Spleen (tissue), 11 donors: ENCODE measurements at regions not wholly inside any gene's neighbourhood (a gene's known extent, or its start where the extent isn't known, plus 50 kb on each side); places are given as distances from the start of the nearest gene placed in this dataset.
A peak's percentile ranks its signal among the peaks of the same experiment; 100 is the strongest.

ENCODE experiments used
- DNase-seq: peaks from one replicate; pipeline ENCODE4 v3.0.0-alpha.2; 2020
- H3K27ac ChIP-seq, 8 donors: fragments of 200-600 bp; sonication (generic) in 7 of 8; 1 replicate in 4 of 8; 2 replicates in 4 of 8; pipeline versions ENCODE4 v1.5.0 to v1.8.0; 2016 to 2021; ENCODE audit warnings: inconsistent platforms in 4 of 8, mild to moderate bottlenecking in 4 of 8, moderate library complexity in 1 of 8
- H3K27me3 ChIP-seq, 7 donors: fragments of 200-600 bp; sonication (generic) in 6 of 7; replicated peaks in 1 of 7; 1 replicate in 4 of 7; 2 replicates in 3 of 7; pipeline versions ENCODE4 v1.5.0 to v1.8.0; 2016 to 2021; ENCODE audit warnings: inconsistent platforms in 3 of 7, mild to moderate bottlenecking in 1 of 7
- H3K36me3 ChIP-seq, 6 donors: fragments of 200-600 bp; sonication (generic) in 5 of 6; 1 replicate in 4 of 6; 2 replicates in 2 of 6; pipeline versions ENCODE4 v1.5.0 to v1.8.0; 2016 to 2021; ENCODE audit warnings: inconsistent platforms in 2 of 6
- H3K4me1 ChIP-seq, 6 donors: fragments of 200-600 bp; sonication (generic) in 5 of 6; 1 replicate in 3 of 6; 2 replicates in 3 of 6; pipeline versions ENCODE4 v1.5.0 to v1.8.0; 2016 to 2021; ENCODE audit warnings: inconsistent platforms in 3 of 6
- H3K4me3 ChIP-seq, 8 donors: fragments of 200-600 bp; sonication (generic) in 7 of 8; 1 replicate in 4 of 8; 2 replicates in 4 of 8; pipeline versions ENCODE4 v1.5.0 to v1.8.0; 2016 to 2021; ENCODE audit warnings: inconsistent platforms in 4 of 8, mild to moderate bottlenecking in 4 of 8, moderate library complexity in 2 of 8
- H3K9me3 ChIP-seq, 8 donors: fragments of 200-600 bp; sonication (generic) in 7 of 8; 1 replicate in 4 of 8; 2 replicates in 4 of 8; pipeline versions ENCODE4 v1.5.0 to v1.8.0; 2016 to 2021; ENCODE audit warnings: inconsistent platforms in 4 of 8
- POLR2A ChIP-seq, 3 donors: fragments of 450-650 bp; IDR thresholded peaks; one replicate each; pipeline ENCODE4 v1.5.1; 2017; ENCODE audit warnings: antibody characterized with exemption in 3 of 3, mild to moderate bottlenecking in 1 of 3
- POLR2AphosphoS5 ChIP-seq, 3 donors: sonication (generic); formaldehyde crosslinking; IDR thresholded peaks; one replicate each; pipeline ENCODE4 v1.5.1; 2017; ENCODE audit warnings: antibody characterized with exemption in 3 of 3
- WGBS, 5 donors: extraction: QIAGEN DNeasy Blood & Tissue Kit in 3 of 5; methylation state at CpG; one replicate each; pipeline versions ENCODE4 v1.1.5 to v1.1.7; 2013 to 2018; 5-methylcytosine and 5-hydroxymethylcytosine counted together
- intact Hi-C: fragments of 100-400 bp; cut with DNase I; formaldehyde crosslinking; loops from one replicate; pipeline ENCODE4 v1.15.0; 2023; ENCODE audit warnings: low total_unique reads
- TF ChIP-seq, protein P1 (sequence below), 11 experiments: fragments of 200-600 bp in 7 of 11; fragments of 450-650 bp in 4 of 11; sonication (generic) in 4 of 11; IDR thresholded peaks in 8 of 11; conservative IDR thresholded peaks in 3 of 11; 1 replicate in 7 of 11; 2 replicates in 4 of 11; pipeline versions ENCODE4 v1.4.0 to v1.8.0; 2016 to 2021; ENCODE audit warnings: antibody characterized with exemption in 11 of 11, inconsistent platforms in 4 of 11, mild to moderate bottlenecking in 1 of 11
- donor health status: healthy with polysubstance abuse.
- donor health status: DM: no; HTN: no; CAD: no; lungs with moderate emphysema.
- donor health status: DM: no; HTN: no; CAD: no.
- donor health status: Bipolar disorder and iron deficiency.
- donor health status: healthy.
- donor health status: DM: no; HTN: no; CAD: no.
- donor health status: DM: yes; HTN: yes; CAD: no.

DNA sequence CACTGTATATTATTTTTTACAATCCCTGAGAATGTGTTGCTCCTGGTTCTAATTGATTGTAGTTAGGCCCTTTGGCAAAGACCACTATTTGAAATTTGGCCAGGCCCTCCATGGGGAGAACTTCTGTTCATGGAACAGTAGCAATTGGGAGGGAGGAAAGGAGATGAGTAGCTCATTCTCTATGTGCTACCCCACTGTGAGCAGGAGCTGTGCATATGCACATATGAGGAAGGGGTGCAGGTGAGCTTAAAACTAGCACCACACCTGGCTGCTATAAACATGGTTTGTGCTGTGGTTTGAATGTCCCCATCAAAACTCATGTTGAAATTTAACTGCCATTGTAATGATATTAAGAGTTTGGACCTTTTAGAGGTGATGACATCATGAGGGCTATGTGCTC is 1483.2 kb downstream of the PCDH7 start:
- Histone ChIP-seq H3K27ac (no peak overlapping the region), H3K36me3 (no peaks in the 10 kb centered on the region), H3K4me3 (no peak overlapping the region), H3K9me3 (peaks cover 0 to 46% (median 22%) of the 10 kb centered on the region in 8 donors), H3K27me3 (no peaks in the 10 kb centered on the region), H3K4me1 (no peaks in the 10 kb centered on the region)
- TF ChIP-seq POLR2AphosphoS5 (IDR thresholded peaks at IDR 0.05) (no peak), POLR2A (IDR thresholded peaks at IDR 0.05) (no peak)
- TF ChIP-seq, protein P1, sequence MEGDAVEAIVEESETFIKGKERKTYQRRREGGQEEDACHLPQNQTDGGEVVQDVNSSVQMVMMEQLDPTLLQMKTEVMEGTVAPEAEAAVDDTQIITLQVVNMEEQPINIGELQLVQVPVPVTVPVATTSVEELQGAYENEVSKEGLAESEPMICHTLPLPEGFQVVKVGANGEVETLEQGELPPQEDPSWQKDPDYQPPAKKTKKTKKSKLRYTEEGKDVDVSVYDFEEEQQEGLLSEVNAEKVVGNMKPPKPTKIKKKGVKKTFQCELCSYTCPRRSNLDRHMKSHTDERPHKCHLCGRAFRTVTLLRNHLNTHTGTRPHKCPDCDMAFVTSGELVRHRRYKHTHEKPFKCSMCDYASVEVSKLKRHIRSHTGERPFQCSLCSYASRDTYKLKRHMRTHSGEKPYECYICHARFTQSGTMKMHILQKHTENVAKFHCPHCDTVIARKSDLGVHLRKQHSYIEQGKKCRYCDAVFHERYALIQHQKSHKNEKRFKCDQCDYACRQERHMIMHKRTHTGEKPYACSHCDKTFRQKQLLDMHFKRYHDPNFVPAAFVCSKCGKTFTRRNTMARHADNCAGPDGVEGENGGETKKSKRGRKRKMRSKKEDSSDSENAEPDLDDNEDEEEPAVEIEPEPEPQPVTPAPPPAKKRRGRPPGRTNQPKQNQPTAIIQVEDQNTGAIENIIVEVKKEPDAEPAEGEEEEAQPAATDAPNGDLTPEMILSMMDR (IDR thresholded peaks at IDR 0.05 in 8 of 11, conservative IDR thresholded peaks at IDR 0.05 in 3 of 11) = no peak
- intact Hi-C loops = no loop called here
- no peak for DNase-seq

DNA sequence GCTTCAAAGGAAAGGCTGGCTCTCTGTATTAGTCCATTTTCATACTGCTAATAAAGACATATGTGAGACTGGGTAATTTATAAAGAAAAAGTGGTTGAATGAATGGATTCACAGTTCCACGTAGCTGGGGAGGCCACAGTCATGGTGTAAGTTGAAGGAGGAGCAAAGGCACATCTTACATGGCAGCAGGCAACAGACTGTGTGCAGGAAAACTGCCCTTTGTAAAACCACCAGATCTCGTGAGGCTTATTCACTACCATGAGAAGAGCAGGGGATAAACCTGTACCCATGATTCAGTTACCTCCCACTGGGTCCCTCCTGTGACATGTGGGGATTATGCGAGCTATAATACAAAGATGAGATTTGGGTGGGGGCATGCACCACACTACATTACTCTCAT is 1486.6 kb downstream of the PCDH7 start:
- no peak for DNase-seq
- Histone ChIP-seq H3K36me3 (no peaks in the 10 kb centered on the region), H3K4me1 (no peaks in the 10 kb centered on the region), H3K9me3 (peaks cover 0 to 61% (median 28%) of the 10 kb centered on the region in 8 donors), H3K27ac (no peak overlapping the region), H3K4me3 (no peak overlapping the region), H3K27me3 (no peaks in the 10 kb centered on the region)
- WGBS, 5 donors = 66 to 75% (median 69%) methylated on average over 3 of the region's 3 CpGs
- intact Hi-C loops = no loop called here
- no peak for TF ChIP-seq POLR2AphosphoS5 (IDR thresholded peaks at IDR 0.05)
- TF ChIP-seq, protein P1 (IDR thresholded peaks at IDR 0.05 in 8 of 11, conservative IDR thresholded peaks at IDR 0.05 in 3 of 11) = no peak
- no peak for TF ChIP-seq POLR2A (IDR thresholded peaks at IDR 0.05)

DNA sequence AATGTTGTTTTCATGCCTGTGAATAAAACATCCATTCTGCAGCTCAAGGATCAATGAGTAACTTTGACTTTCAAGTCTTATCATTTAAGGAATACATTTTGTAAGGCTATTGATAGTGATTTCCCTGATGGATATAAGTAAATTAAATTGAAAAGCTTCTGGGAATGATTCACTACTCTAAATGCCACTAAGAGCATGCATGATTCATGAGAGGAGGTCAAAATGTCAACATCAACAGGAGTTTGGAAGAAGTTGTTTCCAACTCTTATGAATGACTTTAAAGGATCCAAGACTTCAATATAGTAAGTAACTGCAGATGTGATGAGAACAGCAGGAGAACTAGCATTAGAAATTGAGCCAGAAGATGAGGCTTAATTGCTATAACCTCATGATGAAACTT is 1487.3 kb downstream of the PCDH7 start:
- Histone ChIP-seq H3K27ac (no peak overlapping the region), H3K9me3 (peaks cover 0 to 61% (median 28%) of the 10 kb centered on the region in 8 donors), H3K4me3 (no peak overlapping the region), H3K27me3 (no peaks in the 10 kb centered on the region), H3K4me1 (no peaks in the 10 kb centered on the region), H3K36me3 (no peaks in the 10 kb centered on the region)
- DNase-seq = no peak
- TF ChIP-seq, protein P1 (IDR thresholded peaks at IDR 0.05 in 8 of 11, conservative IDR thresholded peaks at IDR 0.05 in 3 of 11) = no peak
- TF ChIP-seq POLR2AphosphoS5 (IDR thresholded peaks at IDR 0.05) = no peak
- TF ChIP-seq POLR2A (IDR thresholded peaks at IDR 0.05) = no peak
- intact Hi-C loops = no loop called here

DNA sequence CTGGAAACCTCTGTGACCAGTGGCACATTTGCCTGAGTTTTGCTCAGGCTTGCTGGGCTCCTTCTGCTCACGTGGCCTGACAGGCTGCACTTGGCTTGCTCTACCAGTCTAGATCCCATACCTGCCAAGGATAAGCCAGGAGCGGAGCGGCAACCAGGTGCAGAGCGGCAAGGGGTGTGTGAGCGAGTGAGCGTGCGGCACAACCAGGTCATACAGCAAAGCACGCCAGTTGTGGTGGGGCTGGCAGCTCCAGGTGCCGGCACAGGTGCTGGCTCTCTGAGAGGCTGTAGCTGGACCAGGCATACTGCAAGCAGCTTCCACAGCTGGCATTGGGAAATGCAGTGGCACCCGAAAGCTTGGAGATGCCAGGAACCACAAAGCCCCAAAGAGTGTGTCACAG is 1495.1 kb downstream of the PCDH7 start:
- no peak overlapping the region for H3K4me3 ChIP-seq
- H3K36me3 ChIP-seq = no peaks in the 10 kb centered on the region
- DNase-seq = peak; percentile 64
- no peaks in the 10 kb centered on the region for H3K27me3 ChIP-seq
- WGBS, 5 donors = 89 to 95% (median 92%) methylated on average over 10 of the region's 10 CpGs
- intact Hi-C loops = no loop called here
- H3K27ac ChIP-seq = no peak overlapping the region
- no peak for TF ChIP-seq POLR2A (IDR thresholded peaks at IDR 0.05)
- no peak for TF ChIP-seq POLR2AphosphoS5 (IDR thresholded peaks at IDR 0.05)
- TF ChIP-seq, protein P1 (IDR thresholded peaks at IDR 0.05 in 8 of 11, conservative IDR thresholded peaks at IDR 0.05 in 3 of 11) = no peak
- H3K4me1 ChIP-seq = no peaks in the 10 kb centered on the region
- peaks cover 0 to 9% (median 3%) of the 10 kb centered on the region in 8 donors for H3K9me3 ChIP-seq
